ENCODE measurements at regions not wholly inside any gene's neighbourhood (a gene's known extent, or its start where the extent isn't known, plus 50 kb on each side); places are given as distances from the start of the nearest gene placed in this dataset.

DNA sequence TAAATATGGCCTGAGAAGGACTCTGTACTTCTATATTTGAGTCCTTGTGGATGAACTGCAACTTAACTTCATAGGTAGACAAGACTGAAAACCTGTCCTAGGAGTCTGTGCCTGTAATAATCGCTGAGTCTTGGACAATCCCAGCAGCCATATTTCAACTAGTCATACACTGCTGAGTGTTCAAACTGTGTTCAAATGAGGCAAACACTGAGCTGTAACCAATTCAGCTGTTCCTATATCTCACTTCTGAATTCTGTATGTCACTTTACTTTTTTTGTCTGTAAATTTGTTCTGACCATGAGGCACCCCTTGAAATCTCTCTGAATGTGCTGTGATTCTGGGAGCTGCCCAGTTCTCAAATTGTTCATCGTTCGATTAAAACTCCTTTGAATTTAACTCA lies 72.4 kb downstream of the FOXF2 start:
- no peaks in the 10 kb centered on the region for H3K9me3 ChIP-seq (ENCODE audit: control insufficient read depth, insufficient read depth, low read depth, low read length)
- ATAC-seq (no peak), DNase-seq (ENCODE audit: low read depth, low spot score) (no peak)
- intact Hi-C loops (cut with micrococcal nuclease; ENCODE audit: unreplicated experiment) (no loop called here), in situ Hi-C loops (cut with HindIII; ENCODE audit: low pct_unique_long_range_greater_than_20kb, low sequenced_read_pairs) (no loop called here)
- TF ChIP-seq, protein P1, sequence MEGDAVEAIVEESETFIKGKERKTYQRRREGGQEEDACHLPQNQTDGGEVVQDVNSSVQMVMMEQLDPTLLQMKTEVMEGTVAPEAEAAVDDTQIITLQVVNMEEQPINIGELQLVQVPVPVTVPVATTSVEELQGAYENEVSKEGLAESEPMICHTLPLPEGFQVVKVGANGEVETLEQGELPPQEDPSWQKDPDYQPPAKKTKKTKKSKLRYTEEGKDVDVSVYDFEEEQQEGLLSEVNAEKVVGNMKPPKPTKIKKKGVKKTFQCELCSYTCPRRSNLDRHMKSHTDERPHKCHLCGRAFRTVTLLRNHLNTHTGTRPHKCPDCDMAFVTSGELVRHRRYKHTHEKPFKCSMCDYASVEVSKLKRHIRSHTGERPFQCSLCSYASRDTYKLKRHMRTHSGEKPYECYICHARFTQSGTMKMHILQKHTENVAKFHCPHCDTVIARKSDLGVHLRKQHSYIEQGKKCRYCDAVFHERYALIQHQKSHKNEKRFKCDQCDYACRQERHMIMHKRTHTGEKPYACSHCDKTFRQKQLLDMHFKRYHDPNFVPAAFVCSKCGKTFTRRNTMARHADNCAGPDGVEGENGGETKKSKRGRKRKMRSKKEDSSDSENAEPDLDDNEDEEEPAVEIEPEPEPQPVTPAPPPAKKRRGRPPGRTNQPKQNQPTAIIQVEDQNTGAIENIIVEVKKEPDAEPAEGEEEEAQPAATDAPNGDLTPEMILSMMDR (IDR thresholded peaks at IDR 0.05) = no peak
- TF ChIP-seq SIN3A (IDR thresholded peaks at IDR 0.05; ENCODE audit: borderline replicate concordance, insufficient read depth, low read depth, low read length) (no peak), POLR2AphosphoS5 (IDR thresholded peaks at IDR 0.05; ENCODE audit: low read depth, low read length) (no peak), TCF7L2 (IDR thresholded peaks at IDR 0.05; ENCODE audit: low read depth, low read length) (no peak)
- TF ChIP-seq, protein P2, sequence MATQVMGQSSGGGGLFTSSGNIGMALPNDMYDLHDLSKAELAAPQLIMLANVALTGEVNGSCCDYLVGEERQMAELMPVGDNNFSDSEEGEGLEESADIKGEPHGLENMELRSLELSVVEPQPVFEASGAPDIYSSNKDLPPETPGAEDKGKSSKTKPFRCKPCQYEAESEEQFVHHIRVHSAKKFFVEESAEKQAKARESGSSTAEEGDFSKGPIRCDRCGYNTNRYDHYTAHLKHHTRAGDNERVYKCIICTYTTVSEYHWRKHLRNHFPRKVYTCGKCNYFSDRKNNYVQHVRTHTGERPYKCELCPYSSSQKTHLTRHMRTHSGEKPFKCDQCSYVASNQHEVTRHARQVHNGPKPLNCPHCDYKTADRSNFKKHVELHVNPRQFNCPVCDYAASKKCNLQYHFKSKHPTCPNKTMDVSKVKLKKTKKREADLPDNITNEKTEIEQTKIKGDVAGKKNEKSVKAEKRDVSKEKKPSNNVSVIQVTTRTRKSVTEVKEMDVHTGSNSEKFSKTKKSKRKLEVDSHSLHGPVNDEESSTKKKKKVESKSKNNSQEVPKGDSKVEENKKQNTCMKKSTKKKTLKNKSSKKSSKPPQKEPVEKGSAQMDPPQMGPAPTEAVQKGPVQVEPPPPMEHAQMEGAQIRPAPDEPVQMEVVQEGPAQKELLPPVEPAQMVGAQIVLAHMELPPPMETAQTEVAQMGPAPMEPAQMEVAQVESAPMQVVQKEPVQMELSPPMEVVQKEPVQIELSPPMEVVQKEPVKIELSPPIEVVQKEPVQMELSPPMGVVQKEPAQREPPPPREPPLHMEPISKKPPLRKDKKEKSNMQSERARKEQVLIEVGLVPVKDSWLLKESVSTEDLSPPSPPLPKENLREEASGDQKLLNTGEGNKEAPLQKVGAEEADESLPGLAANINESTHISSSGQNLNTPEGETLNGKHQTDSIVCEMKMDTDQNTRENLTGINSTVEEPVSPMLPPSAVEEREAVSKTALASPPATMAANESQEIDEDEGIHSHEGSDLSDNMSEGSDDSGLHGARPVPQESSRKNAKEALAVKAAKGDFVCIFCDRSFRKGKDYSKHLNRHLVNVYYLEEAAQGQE (IDR thresholded peaks at IDR 0.05; ENCODE audit: insufficient read depth in 1 of 2, low read depth in 2 of 2, low read length in 1 of 2) = no peak
- no peak overlapping the region for H3K4me3 ChIP-seq (ENCODE audit: low read depth in 2 of 2, low read length in 2 of 2)
- no TSS peak for BruUV-seq (replicated peaks)
- ChIA-PET CTCF (interaction anchor here (0.6 kb wide), 1 partner anchor 674 kb away, joined by 5 read pairs; no protein-coding TSS in a partner anchor), POLR2A (interaction anchor here (0.6 kb wide), 1 partner anchor 751 kb away, joined by 5 read pairs; no protein-coding TSS in a partner anchor)
- no peaks in the 10 kb centered on the region for H3K4me1 ChIP-seq (ENCODE audit: control insufficient read depth, insufficient read depth, low read length)
- peaks cover 3% of the 10 kb centered on the region; the same call in 1 of the 2 replicates for H3K27me3 ChIP-seq (ENCODE audit: control insufficient read depth, insufficient read depth, low read length)
- H3K27ac ChIP-seq (ENCODE audit: low read length) = no peak overlapping the region
- H3K36me3 ChIP-seq (ENCODE audit: control insufficient read depth, insufficient read depth, low read length) = no peaks in the 10 kb centered on the region

DNA sequence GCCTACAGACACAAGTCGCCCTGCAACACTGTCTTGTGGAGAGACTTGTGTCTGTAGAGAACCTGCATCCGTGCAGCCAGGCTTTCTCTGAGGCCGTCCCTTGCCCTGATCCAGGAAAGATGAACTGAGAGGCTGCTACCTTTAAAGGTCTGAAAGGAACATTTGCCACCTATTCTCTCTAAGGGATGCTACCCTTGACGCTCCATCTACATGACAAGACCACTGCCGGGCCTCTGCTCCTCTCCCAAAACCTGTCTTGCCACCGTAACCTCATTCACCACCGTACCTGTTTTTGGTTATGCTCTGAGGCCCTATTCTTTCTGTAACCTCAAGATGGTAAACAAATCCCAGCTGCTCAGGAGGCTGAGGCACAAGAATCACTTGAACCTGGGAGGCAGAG lies 73.9 kb downstream of the FOXF2 start:
- ATAC-seq = no peak
- no TSS peak for BruUV-seq (replicated peaks)
- Histone ChIP-seq H3K4me3 (ENCODE audit: low read depth in 2 of 2, low read length in 2 of 2) (no peak overlapping the region), H3K27me3 (ENCODE audit: control insufficient read depth, insufficient read depth, low read length) (peaks cover 3% of the 10 kb centered on the region; the same call in 1 of the 2 replicates), H3K27ac (ENCODE audit: low read length) (no peak overlapping the region), H3K9me3 (ENCODE audit: control insufficient read depth, insufficient read depth, low read depth, low read length) (no peaks in the 10 kb centered on the region), H3K36me3 (ENCODE audit: control insufficient read depth, insufficient read depth, low read length) (no peaks in the 10 kb centered on the region), H3K4me1 (ENCODE audit: control insufficient read depth, insufficient read depth, low read length) (no peaks in the 10 kb centered on the region)
- ChIA-PET POLR2A (no interaction called here), CTCF (interaction anchor here (0.5 kb wide), 1 partner anchor 133 kb away, joined by 3 read pairs; no protein-coding TSS in a partner anchor)
- TF ChIP-seq SIN3A (IDR thresholded peaks at IDR 0.05; ENCODE audit: borderline replicate concordance, insufficient read depth, low read depth, low read length) = no peak
- TF ChIP-seq, protein P2 (IDR thresholded peaks at IDR 0.05; ENCODE audit: insufficient read depth in 1 of 2, low read depth in 2 of 2, low read length in 1 of 2) = no peak
- intact Hi-C loops (cut with micrococcal nuclease; ENCODE audit: unreplicated experiment) = no loop called here
- in situ Hi-C loops (cut with HindIII; ENCODE audit: low pct_unique_long_range_greater_than_20kb, low sequenced_read_pairs) = no loop called here
- DNase-seq (ENCODE audit: low read depth, low spot score) = no peak
